SK-N-DZ (cell line): ENCODE measurements at regions not wholly inside any gene's neighbourhood (a gene's known extent, or its start where the extent isn't known, plus 50 kb on each side); places are given as distances from the start of the nearest gene placed in this dataset.
"Not testable (repeated sequence)": the region's sequence is repeated elsewhere in the genome, so short reads cannot be mapped to it uniquely, and the experiment has no call there.

Source experiments
- DNase-seq: peaks from one replicate; pipeline ENCODE4 v3.0.0-alpha.2; 2015; ENCODE audit warnings: low spot score

GRCh38 chr14:106508216-106508615, 981.8 kb downstream of the TMEM121 start:
- no peak for DNase-seq

GRCh38 chr14:106509176-106509575, 982.8 kb downstream of the TMEM121 start:
- no peak for DNase-seq

GRCh38 chr14:106509807-106510206, 983.4 kb downstream of the TMEM121 start:
- DNase-seq = no peak

GRCh38 chr14:106511006-106511799, 984.8 kb downstream of the TMEM121 start:
- DNase-seq = no peak

- DNase-seq = no peak
These were observed 985.4 kb downstream of the TMEM121 start for GRCh38 chr14:106511800-106512198.

GRCh38 chr14:106513302-106513701, 986.9 kb downstream of the TMEM121 start:
- DNase-seq = no peak

GRCh38 chr14:106518054-106518943, 991.9 kb downstream of the TMEM121 start:
- DNase-seq = no peak

- DNase-seq = not testable (repeated sequence)
These were observed 995.7 kb downstream of the TMEM121 start for GRCh38 chr14:106522118-106522517.

- no peak for DNase-seq
These were observed 996.6 kb downstream of the TMEM121 start for GRCh38 chr14:106522990-106523389.

- no peak for DNase-seq
These were observed 1002.3 kb downstream of the TMEM121 start for GRCh38 chr14:106528717-106529116.

GRCh38 chr14:106530031-106530422, 1003.6 kb downstream of the TMEM121 start:
- DNase-seq = no peak

GRCh38 chr14:106530423-106531107, 1004.2 kb downstream of the TMEM121 start:
- DNase-seq = no peak

GRCh38 chr14:106537597-106537996, 1011.2 kb downstream of the TMEM121 start:
- not testable (repeated sequence) for DNase-seq

GRCh38 chr14:106538201-106538600, 1011.8 kb downstream of the TMEM121 start:
- no peak for DNase-seq

GRCh38 chr14:106547735-106548434, 1021.5 kb downstream of the TMEM121 start:
- no peak for DNase-seq

- DNase-seq = no peak
These were observed 1022.7 kb downstream of the TMEM121 start for GRCh38 chr14:106549064-106549463.

- peak; percentile 1 for DNase-seq
These were observed 1024.9 kb downstream of the TMEM121 start for GRCh38 chr14:106551265-106551664.

GRCh38 chr14:106556211-106556610, 1029.8 kb downstream of the TMEM121 start:
- DNase-seq = not testable (repeated sequence)

GRCh38 chr14:106556665-106557289, 1030.4 kb downstream of the TMEM121 start:
- peak; percentile 31 for DNase-seq

- no peak for DNase-seq
These were observed 1036.1 kb downstream of the TMEM121 start for GRCh38 chr14:106562451-106562850.
